8988T (cell line): ENCODE measurements at regions not wholly inside any gene's neighbourhood (a gene's known extent, or its start where the extent isn't known, plus 50 kb on each side); places are given as distances from the start of the nearest gene placed in this dataset.
"Not testable (repeated sequence)": the region's sequence is repeated elsewhere in the genome, so short reads cannot be mapped to it uniquely, and the experiment has no call there.

Experiments
- DNase-seq: peaks from one replicate; pipeline ENCODE4 v3.0.0; 2011

DNA sequence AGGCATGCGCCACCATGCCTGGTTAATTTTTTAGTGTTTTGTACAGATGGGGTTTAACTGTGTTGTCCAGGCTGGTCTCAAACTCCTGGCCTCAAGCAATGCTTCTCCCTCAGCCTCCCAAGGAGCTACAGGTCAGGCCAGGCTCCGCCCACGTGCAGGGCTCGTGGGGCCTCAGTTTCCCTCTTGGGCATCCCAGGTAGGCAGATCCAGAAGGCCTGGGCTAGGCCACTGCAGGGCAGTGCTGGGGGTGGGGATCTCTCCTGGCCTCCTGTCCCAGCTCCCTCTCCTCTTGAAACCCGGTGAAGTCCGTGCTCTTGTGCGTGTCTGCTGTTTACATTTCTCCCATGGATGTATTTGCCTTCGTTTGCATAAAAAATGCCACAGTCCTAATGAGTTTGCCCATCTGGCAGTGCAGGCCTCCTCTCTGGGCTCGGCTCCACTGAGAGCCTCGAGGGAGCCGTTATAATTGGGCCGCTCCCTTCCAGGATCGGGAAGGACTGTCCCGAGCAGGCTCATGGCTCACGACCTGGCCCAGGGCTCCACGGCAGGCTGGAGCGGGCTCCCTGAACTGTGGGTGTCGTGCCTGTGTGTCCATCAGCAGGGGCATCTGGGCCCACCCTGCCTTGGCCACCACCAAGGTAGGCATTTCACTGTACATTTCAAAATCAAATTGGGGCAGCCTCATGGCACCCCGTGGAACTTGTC is 52.6 kb upstream of the RUFY1 start:
- no peak for DNase-seq

- peak; percentile 75 for DNase-seq
Measured at GRCh38 chr5:179495906-179496455, 54.4 kb upstream of the RUFY1 start.

GRCh38 chr5:179494774-179495526 is 55.4 kb upstream of the RUFY1 start:
- DNase-seq, result no peak

DNA sequence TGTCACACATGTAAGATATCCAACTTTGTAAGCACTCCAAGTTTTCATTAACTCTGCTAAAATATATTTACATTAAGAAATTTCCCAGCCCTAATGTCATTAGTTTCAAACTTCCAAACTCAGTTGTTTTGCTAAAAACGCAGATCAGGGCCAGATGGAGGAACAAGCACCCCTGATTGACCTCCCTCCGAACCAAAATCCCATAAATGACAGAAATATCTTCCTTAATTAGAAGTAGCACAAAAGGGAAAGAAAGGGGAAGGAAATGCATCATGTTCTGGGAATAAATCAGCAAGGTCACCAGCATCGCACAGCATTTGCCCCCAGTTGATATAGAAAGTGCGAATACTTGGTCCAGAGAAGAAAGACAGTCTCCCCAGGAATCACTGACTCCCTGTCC is 61.4 kb upstream of the RUFY1 start:
- DNase-seq, result no peak

- DNase-seq, result no peak
Measured at GRCh38 chr5:179488491-179488890, 61.9 kb upstream of the RUFY1 start.

- no peak for DNase-seq
Measured at GRCh38 chr5:179487145-179487544, 63.2 kb upstream of the RUFY1 start.

GRCh38 chr5:179486596-179487051 is 63.7 kb upstream of the RUFY1 start:
- no peak for DNase-seq

GRCh38 chr5:179485845-179486575 is 64.3 kb upstream of the RUFY1 start:
- DNase-seq, result no peak

- no peak for DNase-seq
Measured at GRCh38 chr5:179484761-179485160, 65.6 kb upstream of the RUFY1 start.

- DNase-seq, result no peak
Measured at GRCh38 chr5:179484201-179484600, 66.2 kb upstream of the RUFY1 start.

DNA sequence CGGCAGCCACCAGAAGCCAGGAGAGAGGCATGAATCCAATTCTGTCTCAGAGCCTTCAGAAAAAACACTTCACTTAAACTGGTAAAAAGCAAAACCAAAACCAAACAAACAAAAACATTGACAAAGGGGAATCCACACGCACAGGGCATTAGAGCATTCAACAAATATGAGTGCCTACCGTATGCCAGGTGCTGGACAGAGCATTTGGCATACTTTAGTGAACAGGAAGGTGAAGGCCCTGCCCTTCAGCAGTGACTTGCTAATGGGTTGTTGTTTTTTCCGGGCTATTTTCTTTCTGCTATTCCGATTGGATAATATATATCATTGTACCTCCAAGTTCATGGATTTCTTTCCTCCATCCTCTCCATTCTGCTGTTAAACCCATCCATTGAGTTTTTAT is 71.7 kb upstream of the RUFY1 start:
- DNase-seq, result no peak

DNA sequence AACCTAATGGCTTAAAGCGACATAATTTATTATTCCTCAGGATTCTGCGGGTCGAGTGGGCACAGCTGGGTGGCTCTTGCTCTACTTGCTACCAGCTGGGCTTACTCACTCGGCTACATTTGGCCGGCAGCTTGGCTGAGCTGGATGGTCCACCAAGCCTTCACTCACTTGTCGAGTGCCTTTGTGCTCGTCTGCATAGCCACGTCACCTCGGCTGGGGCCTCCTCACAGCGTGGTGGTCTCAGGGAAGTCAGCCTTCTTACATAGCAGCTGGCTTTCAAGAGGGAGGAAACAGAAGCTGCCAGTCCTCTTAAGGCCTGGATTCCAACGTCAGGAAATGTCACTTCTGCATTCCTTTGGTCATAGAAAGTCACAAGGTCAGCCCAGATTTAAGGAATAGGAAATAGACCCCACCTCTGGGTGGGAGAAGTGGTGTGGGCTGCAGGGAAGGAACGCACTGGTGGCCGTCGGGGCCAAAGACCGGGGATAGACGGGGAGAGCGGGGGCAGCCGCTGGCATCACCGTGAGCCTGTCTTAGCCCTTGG is 75.1 kb upstream of the RUFY1 start:
- no peak for DNase-seq

GRCh38 chr5:179472641-179473040 is 77.7 kb upstream of the RUFY1 start:
- DNase-seq, result no peak

DNA sequence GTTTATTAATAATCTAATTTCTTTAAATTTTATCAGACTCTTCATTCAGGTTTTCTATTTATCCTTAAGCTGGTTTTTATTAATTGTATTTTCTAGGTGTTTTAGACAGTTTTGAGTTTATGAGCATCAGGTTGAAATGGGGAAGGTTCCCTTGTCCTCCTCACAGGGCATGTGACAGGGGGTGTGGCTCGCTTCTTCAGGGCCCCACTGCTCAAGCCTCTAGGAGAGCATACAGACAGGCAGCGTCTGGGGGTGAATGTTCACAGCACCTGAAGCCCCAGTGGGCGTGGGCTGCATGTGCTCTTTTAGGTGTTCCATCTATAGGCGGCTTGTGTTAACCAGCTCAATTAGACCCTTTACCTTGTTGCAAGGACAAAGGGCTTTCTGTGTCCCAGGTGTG is 78.2 kb upstream of the RUFY1 start:
- DNase-seq, result no peak

DNA sequence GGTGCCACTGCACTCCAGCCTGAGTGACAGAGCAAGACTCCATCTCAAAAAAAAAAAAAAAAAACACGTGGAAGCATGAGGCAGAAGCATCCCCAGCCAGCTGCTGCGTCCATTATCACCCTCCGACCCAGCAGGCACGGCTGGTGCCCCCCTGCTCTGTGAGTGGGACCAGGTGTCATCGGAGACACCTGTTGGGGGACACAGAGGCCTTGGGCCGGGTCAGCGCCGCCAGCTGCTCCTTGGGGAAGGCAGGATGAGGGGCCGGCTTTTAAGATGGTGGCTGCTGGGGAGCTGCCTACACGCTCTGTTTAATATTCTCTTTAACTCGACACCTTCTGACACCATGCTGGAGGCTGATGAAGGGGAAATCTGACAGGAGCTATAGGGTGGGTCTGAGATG is 80.2 kb upstream of the RUFY1 start:
- DNase-seq, result no peak

DNA sequence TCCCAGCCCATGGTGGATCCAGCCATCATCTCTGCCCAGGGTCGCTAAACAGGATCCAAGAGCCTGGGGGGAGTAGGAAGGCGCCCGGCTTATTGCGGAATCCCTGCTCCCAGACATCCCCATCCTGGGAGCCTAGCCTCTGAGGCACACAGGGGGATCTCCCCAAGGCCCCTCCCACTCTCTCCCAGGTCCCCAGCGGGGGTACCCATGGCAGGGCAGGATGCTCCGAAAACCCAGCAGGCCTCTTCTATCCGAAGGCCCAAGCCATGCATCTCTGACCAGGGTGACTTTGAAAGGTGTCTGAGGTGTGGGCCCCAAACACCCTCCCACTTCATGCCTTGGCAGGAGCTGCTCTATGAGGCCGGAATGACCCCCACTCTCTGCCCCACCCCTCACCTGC is 81.7 kb upstream of the RUFY1 start:
- DNase-seq, result no peak

DNA sequence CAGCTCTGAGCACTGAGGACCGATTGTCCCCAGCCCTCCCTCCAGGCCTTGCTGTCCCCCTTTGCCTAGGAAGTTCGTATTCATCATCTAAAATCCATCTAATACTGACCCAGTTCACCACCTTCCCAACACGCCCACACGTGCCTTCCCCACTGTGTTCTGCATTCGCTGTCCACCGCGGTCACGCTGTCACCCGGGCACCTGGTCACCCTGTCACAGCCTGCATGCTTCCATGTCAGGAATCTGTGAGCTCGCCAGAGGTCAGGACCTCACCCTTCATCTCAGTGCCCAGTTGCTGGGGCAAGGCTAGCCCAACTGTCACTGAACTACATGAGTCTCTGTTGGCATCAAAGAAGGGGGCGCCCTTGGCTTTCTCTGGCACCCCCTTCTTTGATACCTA is 82.9 kb upstream of the RUFY1 start:
- DNase-seq, result no peak

DNA sequence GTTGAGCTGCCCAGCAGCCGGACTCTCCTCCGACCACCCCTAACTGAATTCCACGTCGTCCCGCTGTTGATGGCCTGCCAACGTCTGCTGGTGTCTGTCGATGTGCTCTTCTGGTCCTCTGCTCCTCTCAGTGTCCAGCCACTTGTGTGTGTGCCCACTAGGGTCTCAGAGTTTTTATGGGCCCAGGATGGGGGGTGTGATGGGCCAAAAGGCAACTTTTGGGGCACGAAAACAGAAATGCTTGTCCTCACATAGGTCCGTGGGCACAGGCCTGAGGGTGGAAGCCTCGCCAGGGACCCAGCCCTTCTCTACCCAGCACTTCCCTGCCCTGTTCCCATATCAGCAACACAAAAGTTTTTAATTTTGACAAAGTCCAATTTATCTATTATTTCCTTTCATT is 85.7 kb upstream of the RUFY1 start:
- no peak for DNase-seq

- DNase-seq, result no peak
Measured at GRCh38 chr5:179462040-179462439, 88.3 kb upstream of the RUFY1 start.

GRCh38 chr5:179461576-179461975 is 88.8 kb upstream of the RUFY1 start:
- DNase-seq, result no peak

- no peak for DNase-seq
Measured at GRCh38 chr5:179459771-179460170, 90.6 kb upstream of the RUFY1 start.

DNA sequence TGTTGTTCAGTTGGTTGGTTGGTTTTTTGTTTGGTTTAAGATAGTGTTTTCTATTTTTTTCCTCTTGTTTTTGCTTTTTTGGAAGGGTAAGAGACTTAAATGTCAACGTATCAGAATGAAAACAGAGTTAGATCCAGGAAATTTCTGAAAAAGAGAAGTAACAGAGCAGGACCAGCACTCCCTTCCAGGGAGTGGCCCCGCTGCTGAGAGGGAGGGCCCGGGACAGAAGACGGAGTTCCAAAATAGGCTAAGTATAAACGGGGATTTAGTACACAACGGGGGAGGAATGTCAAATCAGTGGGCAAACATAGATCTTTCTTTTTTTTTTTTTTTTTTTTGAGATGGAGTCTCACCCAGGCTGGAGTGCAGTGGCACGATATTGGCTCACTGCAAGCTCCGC is 92.7 kb upstream of the RUFY1 start:
- DNase-seq, result no peak

GRCh38 chr5:179456075-179456474 is 94.3 kb upstream of the RUFY1 start:
- DNase-seq, result not testable (repeated sequence)
